Activated T-cell treated with anti-CD3 and anti-CD28 coated beads, Interleukin-2, amount 50 U/mL, for 72 hours (primary cell): ENCODE measurements at regions not wholly inside any gene's neighbourhood (a gene's known extent, or its start where the extent isn't known, plus 50 kb on each side); places are given as distances from the start of the nearest gene placed in this dataset.

ENCODE experiments used
- ATAC-seq, 2 donors: fragments of 150-1000 bp; cut with Tn5 transposase; replicated peaks in 1 of 2; 2 replicates each; pipeline ENCODE4 v1.10.0; 2021; ENCODE audit warnings: moderate library complexity in 2 of 2, mild to moderate bottlenecking in 1 of 2
- DNase-seq, 2 donors: peaks; one replicate each; pipeline ENCODE4 v3.0.0; 2021 to 2022; ENCODE audit warnings: mixed read lengths in 1 of 2
- H3K27ac Mint-ChIP-seq: one replicate; pipeline ENCODE4 v1.8.0; 2022; ENCODE audit warnings: mild to moderate bottlenecking, moderate library complexity, mixed read lengths
- H3K27me3 Mint-ChIP-seq: one replicate; pipeline ENCODE4 v1.8.0; 2022; ENCODE audit warnings: low read depth, mixed read lengths
- H3K36me3 Mint-ChIP-seq, 2 donors: one replicate each; pipeline ENCODE4 v1.8.0; 2022; ENCODE audit warnings: mixed read lengths in 2 of 2, mild to moderate bottlenecking in 1 of 2; ENCODE audit not compliant: insufficient read depth in 2 of 2
- H3K4me1 Mint-ChIP-seq: one replicate; pipeline ENCODE4 v1.8.0; 2022; ENCODE audit warnings: low read depth, mixed read lengths
- H3K4me3 Mint-ChIP-seq, 2 donors: one replicate each; pipeline ENCODE4 v1.8.0; 2022; ENCODE audit warnings: mild to moderate bottlenecking in 2 of 2, mixed read lengths in 2 of 2, moderate library complexity in 2 of 2
- H3K9me3 Mint-ChIP-seq, 2 donors: one replicate each; pipeline ENCODE4 v1.8.0; 2022; ENCODE audit warnings: mixed read lengths in 2 of 2

DNA sequence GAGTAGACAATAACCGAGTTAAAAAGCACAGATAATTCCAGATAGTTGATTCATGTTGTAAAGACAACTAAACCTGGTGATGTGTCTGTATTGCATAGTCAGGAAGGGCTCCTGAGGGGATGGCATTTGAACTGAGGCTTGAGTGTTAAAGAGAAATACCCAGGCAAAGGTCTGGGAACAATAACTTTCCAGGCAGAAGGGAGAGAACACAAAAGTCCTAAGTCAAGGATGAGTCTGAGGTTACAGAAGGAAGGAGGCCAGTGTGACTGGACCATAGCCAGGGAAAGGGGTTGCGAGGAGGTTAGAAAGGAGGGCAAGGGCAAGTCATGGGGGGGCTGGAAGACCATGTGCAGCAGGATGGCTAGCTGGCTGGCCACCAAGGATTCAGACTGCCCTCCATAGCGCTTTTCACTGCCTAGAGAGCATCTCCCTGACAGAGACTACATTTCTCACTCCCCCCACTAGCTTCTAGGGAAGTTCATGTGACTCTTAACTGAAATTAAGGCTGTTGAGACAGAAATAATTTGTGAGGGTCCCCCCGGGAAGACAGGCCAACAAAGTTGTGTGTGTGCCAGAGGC, 135.5 kb upstream of the CREB1 start:
- Mint-ChIP-seq H3K27me3 (peaks cover 5% of the 10 kb centered on the region), H3K36me3 (peaks cover 7% of the 10 kb centered on the region in 2 donors), H3K27ac (peak overlapping the region; percentile 90), H3K4me1 (peaks cover 20% of the 10 kb centered on the region), H3K4me3 (no peak overlapping the region), H3K9me3 (peaks cover 6 to 9% of the 10 kb centered on the region in 2 donors)
- DNase-seq (no peak), ATAC-seq (peak; percentile 8 to 17)

DNA sequence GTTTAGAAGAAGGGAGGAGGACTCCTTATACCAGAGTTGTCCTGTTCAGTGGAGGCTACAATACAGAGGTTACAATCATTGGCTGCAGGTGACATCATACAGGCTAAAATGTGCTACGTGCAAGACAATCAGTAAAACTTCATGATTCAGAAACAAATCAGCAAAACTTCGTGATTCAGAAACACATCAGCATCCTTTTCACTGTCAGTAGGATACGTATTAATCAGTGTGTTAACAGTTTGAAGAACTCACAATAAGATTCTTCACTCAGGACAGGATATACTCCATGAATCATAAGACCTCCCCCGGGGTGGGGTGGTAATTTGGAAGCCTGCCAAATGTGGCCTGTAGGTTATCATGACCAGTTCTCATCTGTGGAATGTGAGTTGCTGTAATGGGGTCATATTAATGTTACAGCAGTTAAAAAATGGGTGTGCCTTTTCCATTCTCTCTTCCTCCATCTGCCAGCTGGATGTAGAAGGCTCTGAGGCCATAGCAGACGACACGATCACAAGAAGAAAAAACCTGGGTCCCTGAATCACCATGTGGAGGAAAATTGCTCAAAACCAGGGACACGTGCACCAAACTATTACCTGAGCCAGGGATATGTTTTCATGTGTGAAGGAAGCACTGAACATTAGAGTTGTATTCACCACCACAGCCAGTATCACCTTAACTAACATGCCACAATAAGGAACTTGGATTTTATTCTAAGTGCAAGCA, 134.8 kb upstream of the CREB1 start:
- H3K4me3 Mint-ChIP-seq, result peak overlapping the region in 1 of 2 donors; percentile 68
- peaks cover 6 to 9% of the 10 kb centered on the region in 2 donors for H3K9me3 Mint-ChIP-seq
- H3K36me3 Mint-ChIP-seq, result peaks cover 7% of the 10 kb centered on the region in 2 donors
- peaks cover 5% of the 10 kb centered on the region for H3K27me3 Mint-ChIP-seq
- H3K4me1 Mint-ChIP-seq, result peaks cover 20% of the 10 kb centered on the region
- H3K27ac Mint-ChIP-seq, result peak overlapping the region; percentile 90
- peak; percentile 68 to 82 for DNase-seq
- peak; percentile 97 to 98 for ATAC-seq

DNA sequence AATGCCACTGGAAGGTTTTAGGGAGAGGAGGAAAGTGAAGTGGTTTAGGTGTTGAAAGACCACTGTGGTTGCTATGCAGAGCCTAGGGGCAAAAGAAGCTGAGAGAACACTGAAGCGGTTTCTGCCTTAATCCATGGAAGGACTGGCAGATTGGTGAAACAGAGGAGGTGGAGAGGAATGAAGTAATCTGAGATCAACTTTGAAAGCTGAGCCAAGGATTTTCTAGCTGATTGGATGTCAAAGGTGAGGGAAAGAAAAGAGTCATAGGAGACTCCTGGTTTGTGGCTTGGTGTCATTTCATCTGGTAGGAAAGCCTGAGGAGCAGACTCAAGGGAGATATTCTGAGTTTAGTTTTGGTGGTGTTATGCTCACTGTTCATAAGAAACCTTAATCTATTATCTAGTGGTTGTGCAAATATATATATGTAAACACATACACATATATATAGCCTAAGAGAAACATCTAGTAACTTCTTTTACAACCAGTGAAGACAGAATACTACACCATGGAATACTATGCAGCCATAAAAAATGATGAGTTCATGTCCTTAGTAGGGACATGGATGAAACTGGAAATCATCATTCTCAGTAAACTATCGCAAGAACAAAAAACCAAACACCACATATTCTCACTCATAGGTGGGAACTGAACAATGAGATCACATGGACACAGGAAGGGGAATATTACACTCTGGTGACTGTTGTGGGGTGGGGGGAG, 134.1 kb upstream of the CREB1 start:
- Mint-ChIP-seq H3K4me3 (peak overlapping the region in 1 of 2 donors; percentile 68), H3K4me1 (peaks cover 20% of the 10 kb centered on the region), H3K9me3 (peaks cover 8 to 9% of the 10 kb centered on the region in 2 donors), H3K36me3 (peaks cover 7% of the 10 kb centered on the region in 2 donors), H3K27ac (peak overlapping the region; percentile 79), H3K27me3 (peaks cover 5% of the 10 kb centered on the region)
- ATAC-seq, result no peak
- no peak for DNase-seq

DNA sequence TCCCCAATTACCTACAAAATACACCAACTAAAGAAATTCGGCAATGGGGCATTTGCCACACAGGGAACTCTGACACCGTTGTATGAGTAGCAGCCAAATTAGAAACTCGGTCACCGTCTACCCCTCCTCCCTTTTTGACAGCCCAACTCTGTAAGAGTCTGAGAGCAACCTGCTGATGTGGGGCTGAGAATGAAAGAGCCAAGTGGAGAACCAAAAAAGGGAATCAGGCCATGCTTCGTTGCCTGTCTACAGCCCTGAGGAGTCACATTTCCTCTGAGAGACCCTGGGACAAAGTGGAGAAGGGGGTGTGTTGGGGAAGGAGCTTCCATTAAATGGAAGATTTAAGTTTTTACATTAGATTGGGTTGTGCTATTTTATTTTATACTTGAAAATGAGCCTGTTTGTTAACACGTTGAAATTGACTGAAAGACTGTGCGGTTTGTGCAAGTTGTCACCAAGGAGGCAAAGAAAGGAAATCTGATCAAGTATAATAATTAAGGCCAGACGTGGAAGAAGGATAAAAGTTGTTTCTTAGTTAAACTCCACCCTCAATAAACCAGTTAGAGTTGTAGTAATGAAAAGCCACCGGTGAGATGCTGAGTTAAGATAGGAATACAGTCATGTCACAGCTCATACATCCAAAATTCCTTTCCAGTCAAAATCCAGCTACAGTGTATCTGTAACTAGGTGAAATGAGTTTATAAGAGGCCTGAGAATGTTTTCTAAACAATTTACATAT, 131.7 kb upstream of the CREB1 start:
- Mint-ChIP-seq H3K36me3 (peaks cover 7% of the 10 kb centered on the region in 2 donors), H3K4me3 (no peak overlapping the region), H3K27ac (no peak overlapping the region), H3K27me3 (peaks cover 5% of the 10 kb centered on the region), H3K4me1 (peaks cover 20% of the 10 kb centered on the region), H3K9me3 (peaks cover 6 to 8% of the 10 kb centered on the region in 2 donors)
- ATAC-seq (no peak), DNase-seq (no peak)

DNA sequence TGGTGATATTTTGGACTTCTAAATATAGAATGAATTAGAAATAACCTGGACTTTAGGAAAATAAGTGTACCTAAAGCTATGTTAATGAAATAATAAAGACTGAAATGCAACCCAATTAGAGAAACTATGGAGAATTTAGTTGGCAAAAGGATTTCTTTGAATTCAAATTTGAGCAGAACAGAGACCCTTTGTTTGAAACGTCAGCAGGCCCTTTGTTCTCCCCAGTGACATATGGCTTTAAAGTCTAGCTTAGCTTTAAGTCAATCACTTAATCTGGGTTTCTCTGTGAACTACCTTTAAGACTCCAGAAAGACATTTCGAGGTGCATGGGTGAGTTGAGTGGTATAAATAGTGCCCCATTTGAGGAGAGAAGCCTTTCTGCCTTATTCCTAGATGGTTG, 130.5 kb upstream of the CREB1 start:
- Mint-ChIP-seq H3K9me3 (peaks cover 6 to 8% of the 10 kb centered on the region in 2 donors), H3K4me1 (peaks cover 14% of the 10 kb centered on the region), H3K27ac (no peak overlapping the region), H3K27me3 (no peaks in the 10 kb centered on the region), H3K36me3 (peaks cover 7% of the 10 kb centered on the region in 2 donors), H3K4me3 (no peak overlapping the region)
- DNase-seq, result no peak
- no peak for ATAC-seq

DNA sequence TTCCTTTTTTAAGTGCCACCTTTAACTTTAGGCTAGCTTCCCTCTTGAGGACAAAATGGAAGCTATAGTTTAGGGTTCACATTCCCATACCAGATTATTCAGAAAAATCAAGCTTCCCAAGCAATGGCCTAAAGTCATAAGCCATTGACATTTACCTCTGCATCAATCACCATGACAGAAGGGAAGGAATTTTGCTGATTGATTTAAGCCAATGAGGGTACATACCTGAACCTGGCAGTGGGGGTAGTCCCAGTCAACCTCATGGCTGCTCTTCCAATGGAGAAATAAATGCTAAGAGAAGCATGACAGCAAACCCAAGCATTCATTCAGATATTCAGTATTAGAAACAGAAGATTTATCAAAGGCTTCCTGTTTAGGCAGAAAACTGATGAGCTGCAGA, 128.4 kb upstream of the CREB1 start:
- no peak for DNase-seq
- no peak for ATAC-seq
- no peak overlapping the region for H3K27ac Mint-ChIP-seq
- H3K4me1 Mint-ChIP-seq, result no peaks in the 10 kb centered on the region
- H3K36me3 Mint-ChIP-seq, result no peaks in the 10 kb centered on the region
- no peak overlapping the region for H3K4me3 Mint-ChIP-seq
- no peaks in the 10 kb centered on the region for H3K27me3 Mint-ChIP-seq
- H3K9me3 Mint-ChIP-seq, result peaks cover 2% of the 10 kb centered on the region in 2 donors

DNA sequence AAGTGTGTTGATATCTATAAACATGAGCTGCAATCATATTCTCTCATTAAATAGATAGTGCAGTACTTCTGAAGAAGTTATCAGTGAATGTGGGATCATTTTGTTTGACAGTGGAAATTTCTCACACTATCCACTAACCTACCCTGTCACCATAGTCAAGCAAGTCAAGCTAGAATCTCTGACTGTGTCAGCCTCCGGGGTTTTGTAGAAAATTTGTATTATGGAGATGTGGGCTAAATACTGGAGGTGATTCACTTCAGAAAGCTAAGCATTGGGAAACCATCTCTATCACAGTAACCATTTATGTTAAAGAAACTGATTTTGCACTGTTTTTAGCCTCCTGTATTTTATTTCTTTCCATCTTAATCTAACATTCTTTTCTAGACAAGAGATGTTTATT, 126.6 kb upstream of the CREB1 start:
- H3K4me1 Mint-ChIP-seq, result no peaks in the 10 kb centered on the region
- H3K9me3 Mint-ChIP-seq, result peaks cover 2% of the 10 kb centered on the region in 2 donors
- DNase-seq, result no peak
- no peaks in the 10 kb centered on the region for H3K36me3 Mint-ChIP-seq
- H3K4me3 Mint-ChIP-seq, result no peak overlapping the region
- no peak overlapping the region for H3K27ac Mint-ChIP-seq
- no peak for ATAC-seq
- H3K27me3 Mint-ChIP-seq, result no peaks in the 10 kb centered on the region

DNA sequence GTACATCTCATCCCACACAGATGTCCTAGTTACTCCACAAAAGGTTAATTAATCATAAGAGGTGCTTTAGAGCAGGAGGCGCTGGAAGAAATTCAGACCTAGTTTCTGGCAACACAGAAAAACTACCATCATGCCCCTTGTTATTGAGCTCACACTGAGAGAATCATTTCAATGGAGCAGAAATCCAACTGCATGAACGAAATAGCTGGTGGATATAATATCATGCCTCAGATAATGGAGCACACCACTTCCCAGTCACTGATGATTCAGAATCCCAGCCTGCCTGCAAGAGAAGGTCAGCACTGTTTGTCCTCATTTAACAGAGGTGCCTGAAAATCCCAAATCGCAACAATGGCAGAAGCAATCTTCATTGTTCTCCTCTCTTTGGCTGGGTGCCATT, 125.8 kb upstream of the CREB1 start:
- H3K4me3 Mint-ChIP-seq, result no peak overlapping the region

DNA sequence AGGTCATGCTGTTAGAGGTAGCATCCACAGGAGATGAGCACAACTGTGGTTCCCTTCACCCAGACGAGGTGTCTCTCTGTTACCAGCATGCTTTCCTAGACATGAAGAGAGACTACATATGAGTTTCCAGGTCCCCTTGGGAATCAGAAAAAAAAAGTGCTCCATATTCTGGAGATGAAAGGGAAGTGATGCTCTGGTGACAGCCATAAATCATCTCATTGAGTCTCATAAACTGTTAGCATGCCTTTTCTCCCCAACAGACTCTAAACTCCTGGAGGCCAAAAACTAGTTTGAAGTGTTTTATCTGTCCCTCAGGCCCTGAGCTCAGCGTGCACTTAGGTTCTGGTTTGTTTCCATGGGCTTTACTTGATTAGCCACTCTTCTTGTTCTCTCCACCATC, 124.6 kb upstream of the CREB1 start:
- Mint-ChIP-seq H3K4me3 (no peak overlapping the region), H3K9me3 (peaks cover 1 to 2% of the 10 kb centered on the region in 2 donors), H3K4me1 (no peaks in the 10 kb centered on the region), H3K36me3 (no peaks in the 10 kb centered on the region), H3K27me3 (peaks cover 7% of the 10 kb centered on the region), H3K27ac (no peak overlapping the region)
- ATAC-seq (no peak), DNase-seq (no peak)

More for the DNA sequence above, 125.8 kb upstream of the CREB1 start:
- no peaks in the 10 kb centered on the region for H3K4me1 Mint-ChIP-seq
- no peak overlapping the region for H3K27ac Mint-ChIP-seq
- peaks cover 2% of the 10 kb centered on the region in 2 donors for H3K9me3 Mint-ChIP-seq
- H3K27me3 Mint-ChIP-seq, result no peaks in the 10 kb centered on the region
- DNase-seq (no peak), ATAC-seq (no peak)
- no peaks in the 10 kb centered on the region for H3K36me3 Mint-ChIP-seq

DNA sequence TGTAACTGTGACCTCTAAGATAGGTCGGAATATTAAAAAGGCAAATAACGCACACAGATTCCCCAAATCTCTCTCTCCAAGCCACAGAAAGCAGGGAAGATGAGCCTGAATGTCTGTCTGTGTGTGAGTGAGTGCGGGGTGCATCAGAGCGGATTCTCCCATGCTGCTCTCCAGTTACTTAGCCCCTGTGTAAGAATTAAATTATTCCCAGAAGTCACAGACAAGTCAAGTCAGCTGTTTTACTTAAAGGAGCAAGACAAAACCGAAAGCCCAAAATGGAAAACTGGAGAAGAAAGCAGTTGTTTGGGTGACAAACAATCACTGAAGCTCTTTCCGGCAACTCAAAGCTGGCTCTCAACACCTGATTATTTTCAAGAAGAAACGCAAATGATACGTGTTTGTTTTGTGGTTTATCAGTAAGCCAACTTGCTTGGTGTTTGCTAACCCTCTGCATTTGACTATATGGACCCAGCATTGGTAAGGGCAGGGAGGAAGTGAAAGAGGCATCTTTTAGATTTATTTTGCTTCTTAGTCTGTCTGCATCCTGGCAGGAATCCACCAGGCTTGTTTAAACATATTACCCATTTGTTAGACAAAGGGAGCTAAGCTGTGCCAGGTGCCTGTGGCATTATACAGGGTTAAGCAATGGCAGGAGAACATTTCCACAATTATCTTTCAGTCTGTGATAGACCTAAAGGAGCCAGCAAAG, 121.5 kb upstream of the CREB1 start:
- Mint-ChIP-seq H3K4me1 (no peaks in the 10 kb centered on the region), H3K27ac (no peak overlapping the region), H3K27me3 (peaks cover 7% of the 10 kb centered on the region), H3K36me3 (no peaks in the 10 kb centered on the region), H3K4me3 (no peak overlapping the region), H3K9me3 (peaks cover 0 to 2% of the 10 kb centered on the region in 2 donors)
- no peak for DNase-seq
- ATAC-seq, result no peak

DNA sequence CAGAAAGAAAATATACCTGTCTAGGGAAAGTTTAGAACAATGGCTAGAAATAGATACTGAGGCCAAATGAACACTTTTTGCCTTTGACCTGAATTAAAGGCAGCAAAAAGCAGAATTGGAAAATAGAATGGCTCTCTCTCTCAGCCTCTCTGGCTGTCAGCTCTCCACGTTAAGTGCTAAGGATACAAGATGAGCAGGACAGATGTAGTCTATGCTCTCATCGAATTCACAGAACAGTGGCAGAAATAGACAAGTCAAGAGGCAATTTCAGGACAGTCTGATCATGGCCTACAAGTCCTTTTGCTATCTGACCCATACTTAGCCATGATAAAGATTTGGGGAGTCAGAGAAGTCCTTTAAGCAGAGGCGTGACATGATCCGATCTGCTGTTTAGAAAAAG, 120.2 kb upstream of the CREB1 start:
- Mint-ChIP-seq H3K4me1 (no peaks in the 10 kb centered on the region), H3K27ac (no peak overlapping the region), H3K27me3 (peaks cover 7% of the 10 kb centered on the region), H3K4me3 (no peak overlapping the region), H3K9me3 (peaks cover 0 to 2% of the 10 kb centered on the region in 2 donors), H3K36me3 (no peaks in the 10 kb centered on the region)
- DNase-seq (no peak), ATAC-seq (no peak)

DNA sequence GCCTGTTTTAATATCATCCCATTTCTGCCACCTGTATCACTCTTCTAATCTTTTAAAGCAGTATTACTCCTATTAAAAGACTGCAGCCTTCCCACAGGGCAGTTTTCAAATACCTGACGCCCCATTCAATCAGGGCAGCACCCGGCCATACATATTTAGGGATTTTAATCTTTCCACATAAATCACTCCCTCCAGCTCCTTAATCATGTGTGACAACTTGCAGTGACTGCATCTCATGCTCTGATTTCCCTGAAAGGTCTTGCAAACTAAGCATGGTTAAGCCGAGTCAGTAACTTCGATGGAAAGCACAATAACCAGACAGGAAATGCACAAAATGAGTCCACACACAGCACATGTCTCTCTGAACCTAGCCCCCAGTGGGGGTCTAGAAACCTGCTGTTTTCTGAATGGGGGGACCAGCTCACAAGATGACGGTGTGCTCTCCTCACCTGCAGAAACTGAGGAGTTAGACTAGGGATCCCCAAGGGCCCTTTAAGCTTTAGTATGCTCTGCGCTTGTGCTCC, 116.9 kb upstream of the CREB1 start:
- no peaks in the 10 kb centered on the region for H3K36me3 Mint-ChIP-seq
- DNase-seq, result no peak
- H3K9me3 Mint-ChIP-seq, result no peaks in the 10 kb centered on the region
- H3K4me1 Mint-ChIP-seq, result peaks cover 3% of the 10 kb centered on the region
- H3K27me3 Mint-ChIP-seq, result peaks cover 7% of the 10 kb centered on the region
- no peak overlapping the region for H3K27ac Mint-ChIP-seq
- ATAC-seq, result peak in 1 of 2 donors; percentile 64
- H3K4me3 Mint-ChIP-seq, result no peak overlapping the region
